Skin of body (tissue), 1 donor: ENCODE measurements at regions not wholly inside any gene's neighbourhood (a gene's known extent, or its start where the extent isn't known, plus 50 kb on each side); places are given as distances from the start of the nearest gene placed in this dataset.
"Not testable (repeated sequence)": the region's sequence is repeated elsewhere in the genome, so short reads cannot be mapped to it uniquely, and the experiment has no call there.

ENCODE experiments used
- DNase-seq: peaks from one replicate; lab custom pipeline; 2025; lab: John Stamatoyannopoulos, UW

- no peak for DNase-seq
Measured at GRCh38 chr6:166806217-166806838, 150.0 kb downstream of the RNASET2 start.

GRCh38 chr6:166803471-166803870, 152.9 kb downstream of the RNASET2 start:
- no peak for DNase-seq

- DNase-seq: no peak
Measured at GRCh38 chr6:166802401-166802800, 153.9 kb downstream of the RNASET2 start.

- no peak for DNase-seq
Measured at GRCh38 chr6:166800137-166800536, 156.2 kb downstream of the RNASET2 start.

- DNase-seq: no peak
Measured at GRCh38 chr6:166798652-166799051, 157.7 kb downstream of the RNASET2 start.

GRCh38 chr6:166796610-166797009, 159.7 kb downstream of the RNASET2 start:
- DNase-seq: no peak

GRCh38 chr6:166795879-166796278, 160.5 kb downstream of the RNASET2 start:
- no peak for DNase-seq

GRCh38 chr6:166790808-166791207, 163.8 kb upstream of the RPS6KA2 start:
- not testable (repeated sequence) for DNase-seq

GRCh38 chr6:166788846-166789529, 161.9 kb upstream of the RPS6KA2 start:
- DNase-seq: not testable (repeated sequence)

GRCh38 chr6:166786704-166787293, 159.7 kb upstream of the RPS6KA2 start:
- DNase-seq: peak; percentile 11

GRCh38 chr6:166785131-166785530, 158.1 kb upstream of the RPS6KA2 start:
- DNase-seq: no peak

GRCh38 chr6:166784691-166785090, 157.6 kb upstream of the RPS6KA2 start:
- no peak for DNase-seq

- no peak for DNase-seq
Measured at GRCh38 chr6:166782520-166782919, 155.5 kb upstream of the RPS6KA2 start.

- no peak for DNase-seq
Measured at GRCh38 chr6:166781331-166781730, 154.3 kb upstream of the RPS6KA2 start.

- no peak for DNase-seq
Measured at GRCh38 chr6:166779963-166780683, 153.1 kb upstream of the RPS6KA2 start.

- DNase-seq: no peak
Measured at GRCh38 chr6:166779381-166779780, 152.3 kb upstream of the RPS6KA2 start.

- no peak for DNase-seq
Measured at GRCh38 chr6:166778776-166779175, 151.7 kb upstream of the RPS6KA2 start.

- DNase-seq: no peak
Measured at GRCh38 chr6:166778046-166778445, 151.0 kb upstream of the RPS6KA2 start.

- no peak for DNase-seq
Measured at GRCh38 chr6:166777096-166777630, 150.1 kb upstream of the RPS6KA2 start.

GRCh38 chr6:166776571-166776970, 149.5 kb upstream of the RPS6KA2 start:
- no peak for DNase-seq

GRCh38 chr6:166775923-166776220, 148.8 kb upstream of the RPS6KA2 start:
- no peak for DNase-seq
